H1 (cell line): ENCODE measurements at regions not wholly inside any gene's neighbourhood (a gene's known extent, or its start where the extent isn't known, plus 50 kb on each side); places are given as distances from the start of the nearest gene placed in this dataset.

ENCODE experiments used
- ASH2L ChIP-seq: fragments of 200-600, 300-600 bp; sonication (generic); IDR thresholded peaks from one replicate; pipeline ENCODE4 v1.7.1; 2017; ENCODE audit warnings: low read length
- CBX5 ChIP-seq: fragments of 300-800, 300-1000 bp; sonication (generic); IDR thresholded peaks from 2 replicates; pipeline ENCODE4 v1.7.1; 2016; ENCODE audit warnings: antibody characterized with exemption, low read length, low read depth
- CHD1 ChIP-seq: IDR thresholded peaks from 2 replicates; pipeline ENCODE4 v1.6.1; 2012; ENCODE audit warnings: low read depth, low read length, improper control_type of control experiment
- CHD2 ChIP-seq: IDR thresholded peaks from 2 replicates; pipeline ENCODE4 v1.6.1; 2012; ENCODE audit warnings: low read length, improper control_type of control experiment
- EGR1 ChIP-seq: IDR thresholded peaks from 2 replicates; pipeline ENCODE4 v1.6.1; 2011; ENCODE audit warnings: low read depth, low read length, borderline replicate concordance
- GTF2F1 ChIP-seq: IDR thresholded peaks from 2 replicates; pipeline ENCODE4 v1.6.1; 2012; ENCODE audit warnings: low read depth, low read length, improper control_type of control experiment, borderline replicate concordance
- RAD21 ChIP-seq, 2 experiments: IDR thresholded peaks in 1 of 2; conservative IDR thresholded peaks in 1 of 2; 2 replicates each; pipeline ENCODE4 v1.6.1; 2011; ENCODE audit warnings: low read depth in 2 of 2, low read length in 2 of 2, improper control_type of control experiment in 1 of 2, inconsistent platforms in 1 of 2, mild to moderate bottlenecking in 1 of 2, moderate library complexity in 1 of 2
- TBP ChIP-seq: IDR thresholded peaks from 2 replicates; pipeline ENCODE4 v1.6.1; 2011; ENCODE audit warnings: low read depth, low read length, improper control_type of control experiment
- TF ChIP-seq, protein P1 (sequence below): fragments of 300-600 bp; sonication (generic); IDR thresholded peaks from 2 replicates; pipeline ENCODE4 v1.7.1; 2012; ENCODE audit warnings: low read length, moderate library complexity, mild to moderate bottlenecking, inconsistent platforms; ENCODE audit not compliant: insufficient replicate concordance
- TF ChIP-seq, protein P2 (sequence below): IDR thresholded peaks from 2 replicates; pipeline ENCODE4 v1.6.1; 2012; ENCODE audit warnings: low read length, inconsistent platforms

DNA sequence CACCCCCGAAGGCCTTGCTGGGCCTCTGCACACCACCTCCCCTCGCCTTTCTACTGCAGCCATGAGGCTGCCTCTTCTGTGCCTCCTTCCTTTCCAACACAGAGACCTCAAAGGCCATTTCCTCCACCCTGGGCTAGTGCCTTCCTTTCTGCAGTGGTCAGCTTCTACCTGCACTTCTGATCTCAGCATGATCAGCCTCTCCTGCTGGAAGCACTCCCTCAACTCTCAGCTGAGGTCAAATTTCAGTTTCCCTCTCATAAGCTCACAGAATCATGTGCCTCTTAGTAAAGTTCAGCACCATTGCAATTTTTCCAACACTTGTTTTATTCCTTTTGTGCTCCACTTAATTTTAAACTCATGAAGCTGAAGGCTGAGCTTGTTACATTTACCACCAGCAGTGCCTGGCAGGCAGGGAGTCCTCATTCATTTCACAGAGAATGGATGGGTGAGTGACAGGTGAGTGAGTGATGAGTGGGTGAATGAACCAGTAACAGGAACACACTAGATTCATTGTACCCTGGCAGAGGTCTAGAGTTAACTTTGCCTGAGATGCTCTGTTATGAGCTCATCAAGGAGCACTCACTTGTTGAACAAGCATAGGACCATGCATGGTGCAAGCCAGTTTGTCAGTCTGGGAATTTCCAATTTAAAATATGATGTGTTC lies 124.0 kb upstream of the PRSS58 start (continued):
- TF ChIP-seq, protein P1, sequence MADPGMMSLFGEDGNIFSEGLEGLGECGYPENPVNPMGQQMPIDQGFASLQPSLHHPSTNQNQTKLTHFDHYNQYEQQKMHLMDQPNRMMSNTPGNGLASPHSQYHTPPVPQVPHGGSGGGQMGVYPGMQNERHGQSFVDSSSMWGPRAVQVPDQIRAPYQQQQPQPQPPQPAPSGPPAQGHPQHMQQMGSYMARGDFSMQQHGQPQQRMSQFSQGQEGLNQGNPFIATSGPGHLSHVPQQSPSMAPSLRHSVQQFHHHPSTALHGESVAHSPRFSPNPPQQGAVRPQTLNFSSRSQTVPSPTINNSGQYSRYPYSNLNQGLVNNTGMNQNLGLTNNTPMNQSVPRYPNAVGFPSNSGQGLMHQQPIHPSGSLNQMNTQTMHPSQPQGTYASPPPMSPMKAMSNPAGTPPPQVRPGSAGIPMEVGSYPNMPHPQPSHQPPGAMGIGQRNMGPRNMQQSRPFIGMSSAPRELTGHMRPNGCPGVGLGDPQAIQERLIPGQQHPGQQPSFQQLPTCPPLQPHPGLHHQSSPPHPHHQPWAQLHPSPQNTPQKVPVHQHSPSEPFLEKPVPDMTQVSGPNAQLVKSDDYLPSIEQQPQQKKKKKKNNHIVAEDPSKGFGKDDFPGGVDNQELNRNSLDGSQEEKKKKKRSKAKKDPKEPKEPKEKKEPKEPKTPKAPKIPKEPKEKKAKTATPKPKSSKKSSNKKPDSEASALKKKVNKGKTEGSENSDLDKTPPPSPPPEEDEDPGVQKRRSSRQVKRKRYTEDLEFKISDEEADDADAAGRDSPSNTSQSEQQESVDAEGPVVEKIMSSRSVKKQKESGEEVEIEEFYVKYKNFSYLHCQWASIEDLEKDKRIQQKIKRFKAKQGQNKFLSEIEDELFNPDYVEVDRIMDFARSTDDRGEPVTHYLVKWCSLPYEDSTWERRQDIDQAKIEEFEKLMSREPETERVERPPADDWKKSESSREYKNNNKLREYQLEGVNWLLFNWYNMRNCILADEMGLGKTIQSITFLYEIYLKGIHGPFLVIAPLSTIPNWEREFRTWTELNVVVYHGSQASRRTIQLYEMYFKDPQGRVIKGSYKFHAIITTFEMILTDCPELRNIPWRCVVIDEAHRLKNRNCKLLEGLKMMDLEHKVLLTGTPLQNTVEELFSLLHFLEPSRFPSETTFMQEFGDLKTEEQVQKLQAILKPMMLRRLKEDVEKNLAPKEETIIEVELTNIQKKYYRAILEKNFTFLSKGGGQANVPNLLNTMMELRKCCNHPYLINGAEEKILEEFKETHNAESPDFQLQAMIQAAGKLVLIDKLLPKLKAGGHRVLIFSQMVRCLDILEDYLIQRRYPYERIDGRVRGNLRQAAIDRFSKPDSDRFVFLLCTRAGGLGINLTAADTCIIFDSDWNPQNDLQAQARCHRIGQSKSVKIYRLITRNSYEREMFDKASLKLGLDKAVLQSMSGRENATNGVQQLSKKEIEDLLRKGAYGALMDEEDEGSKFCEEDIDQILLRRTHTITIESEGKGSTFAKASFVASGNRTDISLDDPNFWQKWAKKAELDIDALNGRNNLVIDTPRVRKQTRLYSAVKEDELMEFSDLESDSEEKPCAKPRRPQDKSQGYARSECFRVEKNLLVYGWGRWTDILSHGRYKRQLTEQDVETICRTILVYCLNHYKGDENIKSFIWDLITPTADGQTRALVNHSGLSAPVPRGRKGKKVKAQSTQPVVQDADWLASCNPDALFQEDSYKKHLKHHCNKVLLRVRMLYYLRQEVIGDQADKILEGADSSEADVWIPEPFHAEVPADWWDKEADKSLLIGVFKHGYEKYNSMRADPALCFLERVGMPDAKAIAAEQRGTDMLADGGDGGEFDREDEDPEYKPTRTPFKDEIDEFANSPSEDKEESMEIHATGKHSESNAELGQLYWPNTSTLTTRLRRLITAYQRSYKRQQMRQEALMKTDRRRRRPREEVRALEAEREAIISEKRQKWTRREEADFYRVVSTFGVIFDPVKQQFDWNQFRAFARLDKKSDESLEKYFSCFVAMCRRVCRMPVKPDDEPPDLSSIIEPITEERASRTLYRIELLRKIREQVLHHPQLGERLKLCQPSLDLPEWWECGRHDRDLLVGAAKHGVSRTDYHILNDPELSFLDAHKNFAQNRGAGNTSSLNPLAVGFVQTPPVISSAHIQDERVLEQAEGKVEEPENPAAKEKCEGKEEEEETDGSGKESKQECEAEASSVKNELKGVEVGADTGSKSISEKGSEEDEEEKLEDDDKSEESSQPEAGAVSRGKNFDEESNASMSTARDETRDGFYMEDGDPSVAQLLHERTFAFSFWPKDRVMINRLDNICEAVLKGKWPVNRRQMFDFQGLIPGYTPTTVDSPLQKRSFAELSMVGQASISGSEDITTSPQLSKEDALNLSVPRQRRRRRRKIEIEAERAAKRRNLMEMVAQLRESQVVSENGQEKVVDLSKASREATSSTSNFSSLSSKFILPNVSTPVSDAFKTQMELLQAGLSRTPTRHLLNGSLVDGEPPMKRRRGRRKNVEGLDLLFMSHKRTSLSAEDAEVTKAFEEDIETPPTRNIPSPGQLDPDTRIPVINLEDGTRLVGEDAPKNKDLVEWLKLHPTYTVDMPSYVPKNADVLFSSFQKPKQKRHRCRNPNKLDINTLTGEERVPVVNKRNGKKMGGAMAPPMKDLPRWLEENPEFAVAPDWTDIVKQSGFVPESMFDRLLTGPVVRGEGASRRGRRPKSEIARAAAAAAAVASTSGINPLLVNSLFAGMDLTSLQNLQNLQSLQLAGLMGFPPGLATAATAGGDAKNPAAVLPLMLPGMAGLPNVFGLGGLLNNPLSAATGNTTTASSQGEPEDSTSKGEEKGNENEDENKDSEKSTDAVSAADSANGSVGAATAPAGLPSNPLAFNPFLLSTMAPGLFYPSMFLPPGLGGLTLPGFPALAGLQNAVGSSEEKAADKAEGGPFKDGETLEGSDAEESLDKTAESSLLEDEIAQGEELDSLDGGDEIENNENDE: no peak
- TF ChIP-seq RAD21 (IDR thresholded peaks at IDR 0.05 in 1 of 2, conservative IDR thresholded peaks at IDR 0.05 in 1 of 2; ENCODE audit: low read depth in 2 of 2, low read length in 2 of 2) (no peak), ASH2L (no peak), TBP (no peak), CBX5 (no peak), CHD2 (no peak), GTF2F1 (no peak), CHD1 (no peak), EGR1 (no peak)
- TF ChIP-seq, protein P2, sequence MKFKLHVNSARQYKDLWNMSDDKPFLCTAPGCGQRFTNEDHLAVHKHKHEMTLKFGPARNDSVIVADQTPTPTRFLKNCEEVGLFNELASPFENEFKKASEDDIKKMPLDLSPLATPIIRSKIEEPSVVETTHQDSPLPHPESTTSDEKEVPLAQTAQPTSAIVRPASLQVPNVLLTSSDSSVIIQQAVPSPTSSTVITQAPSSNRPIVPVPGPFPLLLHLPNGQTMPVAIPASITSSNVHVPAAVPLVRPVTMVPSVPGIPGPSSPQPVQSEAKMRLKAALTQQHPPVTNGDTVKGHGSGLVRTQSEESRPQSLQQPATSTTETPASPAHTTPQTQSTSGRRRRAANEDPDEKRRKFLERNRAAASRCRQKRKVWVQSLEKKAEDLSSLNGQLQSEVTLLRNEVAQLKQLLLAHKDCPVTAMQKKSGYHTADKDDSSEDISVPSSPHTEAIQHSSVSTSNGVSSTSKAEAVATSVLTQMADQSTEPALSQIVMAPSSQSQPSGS: no peak
